NCI-H748 (cell line): ENCODE measurements at regions not wholly inside any gene's neighbourhood (a gene's known extent, or its start where the extent isn't known, plus 50 kb on each side); places are given as distances from the start of the nearest gene placed in this dataset.

Source experiments
- DNase-seq: peaks from one replicate; lab custom pipeline; 2025; ENCODE audit not compliant: unreplicated experiment; lab: John Stamatoyannopoulos, UW

GRCh38 chr18:22613788-22614187 is 196.1 kb upstream of the CTAGE1 start:
- no peak for DNase-seq

- no peak for DNase-seq
Measured at GRCh38 chr18:22623513-22623912, 205.8 kb upstream of the CTAGE1 start.

GRCh38 chr18:22624176-22624575 is 206.5 kb upstream of the CTAGE1 start:
- no peak for DNase-seq

GRCh38 chr18:22625406-22625805 is 207.7 kb upstream of the CTAGE1 start:
- DNase-seq, result no peak

- DNase-seq, result no peak
Measured at GRCh38 chr18:22626771-22627170, 209.1 kb upstream of the CTAGE1 start.

- DNase-seq, result no peak
Measured at GRCh38 chr18:22627506-22627905, 209.8 kb upstream of the CTAGE1 start.

GRCh38 chr18:22628795-22629510 is 211.2 kb upstream of the CTAGE1 start:
- no peak for DNase-seq

GRCh38 chr18:22630980-22631379 is 213.3 kb upstream of the CTAGE1 start:
- no peak for DNase-seq

GRCh38 chr18:22632191-22632590 is 214.5 kb upstream of the CTAGE1 start:
- no peak for DNase-seq

GRCh38 chr18:22634464-22634863 is 216.7 kb upstream of the CTAGE1 start:
- DNase-seq, result no peak

- DNase-seq, result no peak
Measured at GRCh38 chr18:22637787-22638186, 220.1 kb upstream of the CTAGE1 start.

- no peak for DNase-seq
Measured at GRCh38 chr18:22639026-22639463, 221.3 kb upstream of the CTAGE1 start.

- DNase-seq, result no peak
Measured at GRCh38 chr18:22639561-22639960, 221.8 kb upstream of the CTAGE1 start.

GRCh38 chr18:22640281-22640842 is 222.6 kb upstream of the CTAGE1 start:
- no peak for DNase-seq

GRCh38 chr18:22641958-22642357 is 224.2 kb upstream of the CTAGE1 start:
- no peak for DNase-seq

- no peak for DNase-seq
Measured at GRCh38 chr18:22643731-22644130, 226.0 kb upstream of the CTAGE1 start.

GRCh38 chr18:22650247-22650646 is 232.5 kb upstream of the CTAGE1 start:
- DNase-seq, result no peak

- no peak for DNase-seq
Measured at GRCh38 chr18:22657619-22658018, 239.9 kb upstream of the CTAGE1 start.

GRCh38 chr18:22658318-22658717 is 240.6 kb upstream of the CTAGE1 start:
- no peak for DNase-seq

- no peak for DNase-seq
Measured at GRCh38 chr18:22663378-22663777, 245.7 kb upstream of the CTAGE1 start.

- DNase-seq, result no peak
Measured at GRCh38 chr18:22666411-22666940, 248.8 kb upstream of the CTAGE1 start.

GRCh38 chr18:22667156-22667555 is 249.4 kb upstream of the CTAGE1 start:
- no peak for DNase-seq
